NCI-H1048 (cell line): ENCODE measurements at regions not wholly inside any gene's neighbourhood (a gene's known extent, or its start where the extent isn't known, plus 50 kb on each side); places are given as distances from the start of the nearest gene placed in this dataset.
"Not testable (repeated sequence)": the region's sequence is repeated elsewhere in the genome, so short reads cannot be mapped to it uniquely, and the experiment has no call there.

Experiments
- DNase-seq: peaks from one replicate; lab custom pipeline; 2025; lab: John Stamatoyannopoulos, UW

GRCh38 chr9:34793428-34793827, 83.5 kb upstream of the CCL21 start:
- no peak for DNase-seq

GRCh38 chr9:34783951-34784487, 74.1 kb upstream of the CCL21 start:
- DNase-seq = no peak

- no peak for DNase-seq
Measured at GRCh38 chr9:34782372-34782771, 72.4 kb upstream of the CCL21 start.

GRCh38 chr9:34777666-34778065, 67.7 kb upstream of the CCL21 start:
- DNase-seq = no peak

GRCh38 chr9:34773955-34774354, 64.0 kb upstream of the CCL21 start:
- DNase-seq = no peak

GRCh38 chr9:34773306-34773910, 63.5 kb upstream of the CCL21 start:
- DNase-seq = no peak

- no peak for DNase-seq
Measured at GRCh38 chr9:34771007-34771406, 61.1 kb upstream of the CCL21 start.

- DNase-seq = not testable (repeated sequence)
Measured at GRCh38 chr9:34767087-34767486, 57.2 kb upstream of the CCL21 start.

GRCh38 chr9:34760196-34761040, 50.5 kb upstream of the CCL21 start:
- DNase-seq = not testable (repeated sequence)
